ENCODE measurements at regions not wholly inside any gene's neighbourhood (a gene's known extent, or its start where the extent isn't known, plus 50 kb on each side); places are given as distances from the start of the nearest gene placed in this dataset.

- TF ChIP-seq POLR2A (IDR thresholded peaks at IDR 0.05; ENCODE audit: low read depth, low read length) (no peak), POLR2AphosphoS5 (IDR thresholded peaks at IDR 0.05; ENCODE audit: low read depth, low read length) (no peak), TAF1 (IDR thresholded peaks at IDR 0.05; ENCODE audit: borderline replicate concordance, low read depth, low read length) (no peak)
Observed at GRCh38 chr5:117943541-117943940, 1044.8 kb downstream of the DTWD2 start.

Measured in GM12892 (cell line).